ENCODE measurements at regions not wholly inside any gene's neighbourhood (a gene's known extent, or its start where the extent isn't known, plus 50 kb on each side); places are given as distances from the start of the nearest gene placed in this dataset.

DNA sequence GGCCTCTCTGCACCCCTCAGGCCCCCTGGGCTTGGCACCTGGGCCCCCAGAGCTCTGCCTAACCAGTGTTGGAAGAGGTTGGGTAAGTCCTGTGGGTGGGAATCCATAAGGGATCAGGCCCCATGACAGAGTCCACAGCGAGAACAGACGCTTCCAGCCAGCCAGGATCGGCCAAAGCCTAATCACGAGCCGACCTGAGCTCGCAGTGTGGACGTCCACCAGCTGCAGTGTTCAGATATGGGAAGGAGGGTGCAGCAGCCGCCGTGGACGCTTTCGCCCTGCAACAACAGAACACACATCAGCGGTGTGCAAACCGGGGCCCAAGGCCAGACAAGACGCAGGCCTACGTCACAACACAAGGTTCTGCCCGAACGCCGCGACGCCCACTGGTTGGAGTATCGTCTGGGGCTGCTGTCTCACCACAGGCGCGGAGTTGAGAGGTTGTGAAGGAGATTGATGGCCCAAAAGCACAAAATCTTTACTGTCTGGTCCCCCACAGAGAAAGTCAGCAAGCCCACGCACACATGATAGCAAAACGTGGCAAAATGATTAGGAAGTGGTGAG, 102.1 kb downstream of the FOXL3 start:
- TF ChIP-seq EZH2 (IDR thresholded peaks at IDR 0.05; ENCODE audit: low read length, unreplicated experiment) (no peak), EZH2phosphoT487 (IDR thresholded peaks at IDR 0.05; ENCODE audit: borderline replicate concordance, low read length) (no peak)
